Ovary (tissue), 3 donors: ENCODE measurements at regions not wholly inside any gene's neighbourhood (a gene's known extent, or its start where the extent isn't known, plus 50 kb on each side); places are given as distances from the start of the nearest gene placed in this dataset.

ENCODE experiments used
- POLR2A ChIP-seq: fragments of 450-650 bp; IDR thresholded peaks from one replicate; pipeline ENCODE4 v1.6.1; 2017; ENCODE audit warnings: antibody characterized with exemption, mild to moderate bottlenecking, moderate library complexity
- TF ChIP-seq, protein P1 (sequence below), 3 donors: fragments of 450-650 bp in 2 of 3; fragments of 200-600 bp in 1 of 3; IDR thresholded peaks; one replicate each; pipeline versions ENCODE4 v1.5.1 to v1.8.0; 2016 to 2022; ENCODE audit warnings: antibody characterized with exemption in 3 of 3, mild to moderate bottlenecking in 1 of 3
- donor health status: DM: no; HTN: no; CAD: no.

- no peak for TF ChIP-seq POLR2A
- TF ChIP-seq, protein P1, sequence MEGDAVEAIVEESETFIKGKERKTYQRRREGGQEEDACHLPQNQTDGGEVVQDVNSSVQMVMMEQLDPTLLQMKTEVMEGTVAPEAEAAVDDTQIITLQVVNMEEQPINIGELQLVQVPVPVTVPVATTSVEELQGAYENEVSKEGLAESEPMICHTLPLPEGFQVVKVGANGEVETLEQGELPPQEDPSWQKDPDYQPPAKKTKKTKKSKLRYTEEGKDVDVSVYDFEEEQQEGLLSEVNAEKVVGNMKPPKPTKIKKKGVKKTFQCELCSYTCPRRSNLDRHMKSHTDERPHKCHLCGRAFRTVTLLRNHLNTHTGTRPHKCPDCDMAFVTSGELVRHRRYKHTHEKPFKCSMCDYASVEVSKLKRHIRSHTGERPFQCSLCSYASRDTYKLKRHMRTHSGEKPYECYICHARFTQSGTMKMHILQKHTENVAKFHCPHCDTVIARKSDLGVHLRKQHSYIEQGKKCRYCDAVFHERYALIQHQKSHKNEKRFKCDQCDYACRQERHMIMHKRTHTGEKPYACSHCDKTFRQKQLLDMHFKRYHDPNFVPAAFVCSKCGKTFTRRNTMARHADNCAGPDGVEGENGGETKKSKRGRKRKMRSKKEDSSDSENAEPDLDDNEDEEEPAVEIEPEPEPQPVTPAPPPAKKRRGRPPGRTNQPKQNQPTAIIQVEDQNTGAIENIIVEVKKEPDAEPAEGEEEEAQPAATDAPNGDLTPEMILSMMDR (IDR thresholded peaks at IDR 0.05): no peak
These were observed 60.2 kb upstream of the PCSK5 start for GRCh38 chr9:75830303-75830702.
